NCI-H2081 (cell line): ENCODE measurements at regions not wholly inside any gene's neighbourhood (a gene's known extent, or its start where the extent isn't known, plus 50 kb on each side); places are given as distances from the start of the nearest gene placed in this dataset.

Experiments
- DNase-seq, 2 experiments: peaks; one replicate each; lab custom pipeline; 2025; lab: John Stamatoyannopoulos, UW

DNA sequence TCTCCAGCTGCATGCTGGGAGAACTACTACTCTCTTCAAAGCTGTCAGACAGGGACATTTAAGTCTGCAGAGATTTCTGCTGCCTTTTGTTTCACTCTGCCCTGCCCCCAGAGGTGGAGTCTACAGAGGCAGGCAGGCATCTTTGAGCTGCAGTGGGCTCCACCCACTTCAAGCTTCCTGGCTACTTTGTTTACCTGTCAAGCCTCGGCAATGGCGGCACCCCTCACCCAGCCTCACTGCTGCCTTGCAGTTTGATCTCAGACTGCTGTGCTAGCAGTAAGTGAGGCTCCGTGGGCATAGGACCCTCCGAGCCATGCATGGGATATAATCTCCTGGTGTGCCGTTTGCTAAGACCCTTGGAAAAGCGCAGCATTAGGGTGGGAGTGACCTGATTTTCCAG lies 61.7 kb downstream of the DMRTA1 start:
- DNase-seq: peak; percentile 20 to 50

DNA sequence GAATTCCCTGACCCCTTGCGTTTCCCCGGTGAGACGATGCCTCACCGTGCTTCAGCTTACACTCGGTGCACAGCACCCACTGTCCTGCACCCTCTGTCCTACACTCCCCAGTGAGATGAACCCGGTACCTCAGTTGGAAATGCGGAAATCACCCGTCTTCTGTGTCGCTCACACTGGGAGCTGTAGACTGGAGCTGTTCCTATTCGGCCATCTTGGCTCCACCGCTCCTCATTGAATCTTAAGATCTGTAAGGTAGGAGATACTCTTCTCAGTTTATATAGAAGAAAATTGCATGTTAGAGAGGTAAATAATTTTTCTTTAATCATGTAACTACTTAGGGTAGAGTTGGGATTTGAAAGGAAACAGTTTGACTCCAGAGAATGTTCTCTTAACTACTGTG lies 62.2 kb downstream of the DMRTA1 start:
- no peak for DNase-seq

DNA sequence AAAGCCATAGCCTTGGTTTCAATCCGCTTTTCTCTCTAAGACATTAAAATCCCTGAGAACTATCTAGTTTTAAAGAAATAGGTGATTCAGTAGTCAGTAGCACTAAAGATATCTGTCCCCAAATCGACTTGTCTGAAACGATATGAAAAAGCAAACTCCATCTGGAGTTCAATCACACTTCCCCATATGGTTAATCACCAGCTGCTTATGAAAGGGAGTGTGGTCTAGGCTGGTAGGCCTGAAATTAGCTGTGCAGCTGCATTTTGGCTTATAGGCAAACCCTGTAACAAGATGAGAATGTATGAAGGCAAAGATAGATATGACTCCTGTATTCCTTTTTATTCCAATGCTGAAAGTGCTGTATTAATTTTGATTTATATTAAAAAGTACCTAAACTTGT lies 65.9 kb downstream of the DMRTA1 start:
- no peak for DNase-seq

DNA sequence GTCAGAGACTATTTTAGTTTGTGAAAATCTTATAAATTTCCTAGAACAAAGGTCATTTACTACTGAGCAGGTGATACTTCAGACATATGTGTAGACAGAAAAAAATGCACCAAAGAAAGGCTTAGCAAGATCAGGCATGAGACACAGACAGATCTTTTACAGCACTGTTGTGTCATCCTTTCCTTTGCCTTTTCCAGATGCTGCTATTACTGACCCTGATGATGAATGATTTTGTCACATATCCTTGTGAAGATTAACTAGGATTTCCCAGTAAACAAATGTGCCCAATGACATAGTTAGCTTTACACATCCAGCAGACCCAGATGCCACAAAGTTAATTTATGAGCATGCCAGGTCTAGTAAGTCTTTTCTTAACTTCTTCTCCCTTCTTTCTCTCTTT lies 68.2 kb downstream of the DMRTA1 start:
- DNase-seq: no peak

- DNase-seq: no peak
Observed at GRCh38 chr9:22522206-22522740, 75.6 kb downstream of the DMRTA1 start.

- DNase-seq: peak; percentile 22 to 62
Observed at GRCh38 chr9:22528485-22528884, 81.9 kb downstream of the DMRTA1 start.

GRCh38 chr9:22529426-22530199 lies 83.0 kb downstream of the DMRTA1 start:
- DNase-seq: no peak

DNA sequence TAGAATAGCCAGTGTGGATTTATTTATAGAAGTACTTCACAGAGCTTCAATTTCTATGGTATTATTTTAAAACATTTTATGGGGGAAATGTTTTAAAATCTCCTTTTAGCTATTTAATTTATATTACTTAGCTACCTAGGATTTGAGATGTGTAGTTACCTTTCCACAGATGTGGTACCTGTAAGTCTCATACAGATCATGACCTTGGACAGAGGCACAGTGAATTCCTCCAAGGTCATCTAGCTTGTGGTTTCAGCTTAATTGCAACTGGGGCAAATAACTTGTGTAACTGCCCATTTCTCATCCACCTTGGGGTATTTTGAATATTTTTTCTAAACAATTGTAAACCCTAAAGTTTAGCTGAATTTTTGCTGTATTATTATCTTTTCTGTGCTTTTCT lies 89.2 kb downstream of the DMRTA1 start:
- no peak for DNase-seq

- DNase-seq: no peak
Observed at GRCh38 chr9:22537721-22538120, 91.1 kb downstream of the DMRTA1 start.

DNA sequence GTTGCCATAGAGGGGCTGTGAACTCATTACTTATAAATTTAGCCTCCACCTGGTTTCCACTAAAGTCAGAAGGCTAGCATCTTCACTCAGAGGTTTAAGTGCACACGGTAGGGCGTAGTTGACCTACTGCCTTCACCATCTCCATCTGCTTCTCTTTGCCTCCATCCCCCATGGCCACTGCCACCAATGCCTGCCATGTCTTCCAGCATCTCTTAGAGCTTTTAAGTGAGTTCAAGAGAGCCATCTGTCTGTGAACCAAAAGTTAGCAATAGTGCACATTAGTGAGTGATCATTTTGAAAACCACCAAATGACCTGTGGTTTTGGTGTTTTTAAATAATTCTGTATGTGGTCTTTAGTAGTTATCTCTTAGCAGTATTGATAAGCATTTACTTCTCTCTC lies 102.0 kb downstream of the DMRTA1 start:
- DNase-seq: no peak

DNA sequence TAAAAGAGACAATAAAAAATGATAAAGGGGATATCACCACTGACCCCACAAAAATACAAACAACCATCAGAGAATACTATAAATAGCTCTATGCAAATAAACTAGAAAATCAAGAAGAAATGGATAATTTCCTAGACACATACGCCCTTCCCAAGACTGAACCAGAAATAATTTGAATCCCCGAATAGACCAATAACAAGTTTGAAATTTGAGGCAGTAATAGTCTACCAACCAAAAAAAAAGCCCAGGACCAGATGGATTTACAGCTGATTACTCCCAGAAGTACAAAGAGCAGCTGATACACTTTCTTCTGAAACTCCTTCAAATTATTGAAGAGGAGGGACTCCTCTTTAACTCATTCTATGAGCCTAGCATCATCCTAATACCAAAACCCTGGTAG lies 128.1 kb downstream of the DMRTA1 start:
- no peak for DNase-seq

- no peak for DNase-seq
Observed at GRCh38 chr9:22580788-22581187, 134.2 kb downstream of the DMRTA1 start.

- no peak for DNase-seq
Observed at GRCh38 chr9:22582221-22582620, 135.6 kb downstream of the DMRTA1 start.

DNA sequence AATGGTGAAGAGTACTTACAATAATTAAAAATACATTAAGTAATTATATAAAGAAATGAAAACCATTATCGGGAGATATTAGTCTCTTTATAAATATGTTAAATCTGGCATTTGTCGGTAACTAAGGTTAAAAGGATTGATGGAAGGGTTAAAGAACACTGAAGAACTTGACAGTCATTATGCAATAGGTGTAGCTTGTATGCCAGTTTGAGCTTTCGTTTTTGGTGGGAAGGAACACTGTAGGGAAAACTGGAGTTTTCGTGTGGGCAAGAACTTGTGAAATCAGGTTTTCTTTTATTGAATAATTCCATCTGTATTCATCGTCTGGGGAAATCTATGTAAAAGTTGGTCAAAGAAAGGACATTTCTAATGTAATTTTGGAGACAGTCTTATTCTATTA lies 142.3 kb downstream of the DMRTA1 start:
- no peak for DNase-seq

DNA sequence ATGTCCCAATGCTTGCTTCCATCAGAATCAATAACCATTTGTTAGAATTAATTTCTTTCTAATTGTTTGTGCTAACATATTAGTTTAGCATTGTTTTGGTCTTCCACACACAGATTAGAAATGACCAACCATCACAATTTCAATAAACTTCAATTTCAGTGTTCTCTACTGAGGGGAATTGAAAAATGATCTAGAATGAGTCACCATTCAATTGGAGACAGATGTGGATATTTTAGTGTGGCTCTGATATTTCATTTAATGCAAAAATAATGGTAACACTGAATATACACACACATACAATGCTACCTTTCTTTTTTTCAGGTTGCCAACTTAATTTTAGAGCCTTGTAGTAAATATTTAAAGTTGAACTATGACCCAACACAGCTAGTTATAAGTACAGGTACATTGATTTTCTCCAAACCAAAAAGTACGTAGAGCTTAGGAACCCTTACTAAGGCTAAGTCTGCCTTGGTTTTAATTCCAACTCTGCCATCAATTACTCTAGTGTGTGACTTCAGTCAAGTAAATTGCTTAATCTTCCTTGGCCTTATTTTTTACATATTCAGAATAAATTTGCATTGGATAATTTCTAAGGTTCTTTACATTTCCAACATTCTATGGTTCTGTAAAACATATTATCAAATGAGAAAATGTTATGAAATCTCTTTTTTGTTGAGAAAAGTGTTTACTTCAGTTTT lies 143.9 kb downstream of the DMRTA1 start:
- DNase-seq: no peak

DNA sequence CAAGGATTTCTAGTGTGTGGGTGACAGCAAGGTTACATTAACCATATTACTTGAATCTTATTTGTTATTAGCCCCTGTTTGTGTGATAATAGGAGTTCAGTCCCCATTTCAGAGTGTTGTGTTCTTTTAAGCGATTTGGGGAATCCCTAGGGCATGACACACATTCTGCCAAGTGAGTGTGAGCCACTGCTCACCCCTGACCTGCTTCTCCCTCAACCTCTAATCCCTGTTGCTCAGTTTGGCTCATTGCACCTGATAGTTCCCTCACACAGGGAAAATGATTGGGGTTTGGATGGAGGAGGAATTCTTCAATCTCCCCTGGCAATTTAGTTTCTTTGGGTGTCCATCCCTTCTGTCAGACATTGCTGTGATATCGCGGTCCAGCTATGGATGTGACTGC lies 149.2 kb downstream of the DMRTA1 start:
- no peak for DNase-seq

- DNase-seq: no peak
Observed at GRCh38 chr9:22617156-22617555, 170.5 kb downstream of the DMRTA1 start.

DNA sequence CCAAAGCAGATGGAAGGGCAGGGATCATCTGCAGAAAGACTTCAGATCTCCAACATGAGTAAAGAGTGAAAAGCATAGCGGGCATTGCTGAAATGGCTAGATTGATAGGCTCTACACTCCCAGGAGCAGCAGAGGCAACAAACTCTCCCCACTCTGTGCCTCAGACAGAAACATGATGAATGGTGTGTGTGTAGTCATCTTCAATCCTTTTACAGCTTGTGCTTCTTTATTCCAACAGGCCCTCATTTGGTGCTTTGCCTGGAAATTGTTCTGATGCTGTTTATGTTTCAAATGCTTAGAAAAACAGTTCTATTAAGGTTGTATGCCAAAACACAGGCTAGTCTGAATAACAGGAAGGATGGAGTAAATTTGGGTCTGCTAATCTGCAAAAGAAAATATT lies 176.2 kb downstream of the DMRTA1 start:
- no peak for DNase-seq

GRCh38 chr9:22623236-22623635 lies 176.6 kb downstream of the DMRTA1 start:
- no peak for DNase-seq

GRCh38 chr9:22625540-22625939 lies 178.9 kb downstream of the DMRTA1 start:
- DNase-seq: no peak

DNA sequence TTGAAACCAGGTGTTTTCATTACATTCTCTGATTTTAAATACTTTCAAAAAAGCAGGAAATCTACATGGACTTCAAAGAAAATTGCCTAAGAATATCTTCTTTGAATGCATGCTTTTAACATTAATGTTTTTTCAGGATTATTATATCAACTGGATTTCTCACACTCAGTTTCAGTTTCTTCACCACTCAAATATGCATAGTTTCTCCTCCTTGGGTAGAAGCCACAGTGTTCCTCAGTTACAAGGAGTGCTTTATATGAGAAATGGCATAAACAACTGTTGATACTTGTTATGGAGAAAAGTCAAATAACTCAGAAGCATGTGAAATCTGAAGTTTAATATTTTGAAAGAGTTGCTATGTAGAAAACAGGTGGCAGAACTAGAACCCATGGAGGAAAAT lies 196.9 kb downstream of the DMRTA1 start:
- DNase-seq: no peak

GRCh38 chr9:22645893-22646292 lies 199.3 kb downstream of the DMRTA1 start:
- DNase-seq: no peak

DNA sequence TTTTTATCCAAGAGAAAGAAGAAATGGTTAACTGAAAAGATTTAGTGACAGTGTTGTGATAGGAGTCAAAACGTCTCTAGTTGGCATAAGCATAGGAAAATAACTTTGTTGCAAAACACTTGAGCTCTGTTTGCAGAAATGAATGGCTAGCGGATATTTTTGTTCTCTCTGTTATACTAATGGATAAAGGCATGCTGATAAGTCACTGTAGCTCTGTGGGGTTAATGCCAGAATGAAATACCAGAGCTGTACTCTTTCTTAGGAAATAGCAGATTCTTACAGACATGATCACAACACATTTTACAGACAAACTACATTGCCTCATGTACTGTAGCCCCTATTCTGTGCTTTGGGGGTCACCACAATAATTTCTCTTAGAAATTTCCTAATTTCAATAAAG lies 202.8 kb downstream of the DMRTA1 start:
- DNase-seq: no peak

DNA sequence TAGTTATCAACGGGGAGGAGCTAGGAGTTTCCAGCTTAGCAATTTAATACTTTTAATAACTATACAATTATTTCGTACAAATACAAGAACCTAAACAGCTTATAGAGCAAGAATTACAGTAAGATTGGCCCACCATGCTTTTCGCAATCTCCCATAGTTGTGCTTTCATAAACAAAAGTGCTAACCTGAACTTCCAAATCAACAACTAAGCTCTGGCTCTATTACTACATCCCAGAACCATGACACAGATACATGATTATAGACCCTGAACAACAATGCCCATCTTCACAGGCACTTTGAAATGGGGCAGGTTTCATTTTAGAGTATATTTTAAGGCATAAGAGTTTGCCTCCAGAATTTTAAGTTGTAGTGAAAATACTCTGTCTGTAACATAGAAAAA lies 203.5 kb downstream of the DMRTA1 start:
- no peak for DNase-seq
